HCT116 (cell line): ENCODE measurements at regions not wholly inside any gene's neighbourhood (a gene's known extent, or its start where the extent isn't known, plus 50 kb on each side); places are given as distances from the start of the nearest gene placed in this dataset.

Source experiments
- ATAC-seq: fragments of 200-7000 bp; cut with Tn5 transposase; 2 replicates; pipeline ENCODE4 v1.9.1; 2020; ENCODE audit warnings: mild to moderate bottlenecking, moderate library complexity
- BruUV-seq: library from RNA; stranded (reverse); fragments of 400-500 nt; replicated peaks from 2 replicates; lab custom pipeline; 2021; lab: Mats Ljungman, UMichigan
- CTCF ChIA-PET: fragments of 300-600 bp; sonication (Branson Sonifier 250); formaldehyde crosslinking; loops from one replicate; lab custom pipeline; 2021; ENCODE audit warnings: antibody characterized with exemption; lab: Charles Lee
- POLR2A ChIA-PET: fragments of 300-600, 350-600 bp; sonication (Branson Sonifier 250); formaldehyde crosslinking; loops from one replicate; lab custom pipeline; 2021; ENCODE audit warnings: antibody characterized with exemption; lab: Charles Lee
- RAD21 ChIA-PET, 2 experiments: fragments of 300-600 bp; sonication (Branson Sonifier 250); formaldehyde crosslinking; loops; one replicate each; lab custom pipeline; 2023; ENCODE audit warnings: low total read pairs in 2 of 2; ENCODE audit not compliant: uncharacterized antibody in 2 of 2, unreplicated experiment in 2 of 2, low non-redundant PET in 1 of 2; lab: Charles Lee
- DNase-seq: peaks from one replicate; pipeline ENCODE4 v3.0.0-alpha.2; 2010; ENCODE audit warnings: low read depth, low spot score
- H2AFZ ChIP-seq: fragments of 200-600 bp; shearing (Covaris generic), sonication (generic); 2 replicates; pipeline ENCODE4 v1.6.1; 2017; ENCODE audit warnings: low read depth, mixed run types, mixed read lengths, antibody characterized with exemption, low read length; ENCODE audit not compliant: poor library complexity, severe bottlenecking
- H3K27ac ChIP-seq: 2 replicates; pipeline ENCODE4 v1.5.1; 2012; ENCODE audit warnings: low read depth, low read length
- H3K27me3 ChIP-seq: fragments of 200-600 bp; sonication (generic); 2 replicates; pipeline ENCODE4 v1.6.1; 2016; ENCODE audit warnings: mixed run types, low read length, mixed read lengths; ENCODE audit not compliant: insufficient read depth
- H3K36me3 ChIP-seq, 2 experiments: fragments of 200-500 bp in 1 of 2; fragments of 200-600 bp in 1 of 2; sonication (Bioruptor generic) in 1 of 2; sonication (generic) in 1 of 2; 2 replicates each; pipeline versions ENCODE4 v1.5.1 to v1.6.1; 2014 to 2016; ENCODE audit warnings: low read length in 2 of 2, inconsistent platforms in 1 of 2, mixed read lengths in 1 of 2, mixed run types in 1 of 2; ENCODE audit not compliant: insufficient read depth in 2 of 2, control insufficient read depth in 1 of 2
- H3K4me1 ChIP-seq, 2 experiments: fragments of 200-600 bp in 1 of 2; sonication (generic) in 1 of 2; 2 replicates each; pipeline versions ENCODE4 v1.5.1 to v1.6.1; 2012 to 2017; ENCODE audit warnings: low read length in 2 of 2, inconsistent platforms in 1 of 2, mild to moderate bottlenecking in 1 of 2, mixed read lengths in 1 of 2, mixed run types in 1 of 2, moderate library complexity in 1 of 2; ENCODE audit not compliant: insufficient read depth in 2 of 2, control insufficient read depth in 1 of 2
- H3K4me2 ChIP-seq: fragments of 200-600 bp; sonication (generic); 2 replicates; pipeline ENCODE4 v1.6.1; 2017; ENCODE audit warnings: mixed run types, low read length, mixed read lengths
- H3K4me3 ChIP-seq, 2 experiments: fragments of 200-600 bp in 1 of 2; sonication (generic) in 1 of 2; replicated peaks in 1 of 2; 2 replicates each; pipeline ENCODE4 v1.5.1; 2011 to 2016; ENCODE audit warnings: low read length in 2 of 2, control low read depth in 1 of 2, low read depth in 1 of 2, mild to moderate bottlenecking in 1 of 2, mixed read lengths in 1 of 2, mixed run types in 1 of 2
- H3K79me2 ChIP-seq: fragments of 200-600 bp; sonication (generic); 2 replicates; pipeline ENCODE4 v1.6.1; 2017; ENCODE audit warnings: mild to moderate bottlenecking, mixed run types, low read length, moderate library complexity, mixed read lengths; ENCODE audit not compliant: insufficient read depth
- H3K9ac ChIP-seq: fragments of 200-600 bp; sonication (generic); 2 replicates; pipeline ENCODE4 v1.6.1; 2016; ENCODE audit warnings: low read length, mixed read lengths
- H3K9me2 ChIP-seq: fragments of 200-600 bp; sonication (generic), shearing (Covaris generic); 2 replicates; pipeline ENCODE4 v1.6.1; 2017; ENCODE audit warnings: mixed run types, mild to moderate bottlenecking, moderate library complexity; ENCODE audit not compliant: insufficient read depth
- H3K9me3 ChIP-seq, 2 experiments: fragments of 200-500 bp in 1 of 2; fragments of 200-600 bp in 1 of 2; sonication (Bioruptor generic) in 1 of 2; sonication (generic) in 1 of 2; 2 replicates each; pipeline ENCODE4 v1.6.1; 2014 to 2017; ENCODE audit warnings: low read length in 2 of 2, mixed read lengths in 2 of 2, inconsistent platforms in 1 of 2, low read depth in 1 of 2, mild to moderate bottlenecking in 1 of 2, mixed run types in 1 of 2, moderate library complexity in 1 of 2; ENCODE audit not compliant: control insufficient read depth in 1 of 2, insufficient read depth in 1 of 2
- H4K20me1 ChIP-seq: fragments of 200-600 bp; sonication (generic), shearing (Covaris generic); 2 replicates; pipeline ENCODE4 v1.6.1; 2017; ENCODE audit warnings: mixed run types, mild to moderate bottlenecking, moderate library complexity; ENCODE audit not compliant: insufficient read depth
- CBX3 ChIP-seq: IDR thresholded peaks from 2 replicates; pipeline ENCODE4 v1.6.1; 2012; ENCODE audit warnings: low read depth
- ELF1 ChIP-seq: IDR thresholded peaks from 2 replicates; pipeline ENCODE4 v1.6.1; 2012; ENCODE audit warnings: low read depth, borderline replicate concordance
- MAX ChIP-seq: IDR thresholded peaks from 2 replicates; pipeline ENCODE4 v1.6.1; 2012
- POLR2A ChIP-seq: IDR thresholded peaks from 2 replicates; pipeline ENCODE4 v1.7.0; 2011; ENCODE audit warnings: borderline replicate concordance; ENCODE audit not compliant: insufficient read depth, insufficient read length; ENCODE audit errors: extremely low read depth
- POLR2AphosphoS5 ChIP-seq: IDR thresholded peaks from 2 replicates; pipeline ENCODE4 v1.6.1; 2011; ENCODE audit warnings: mild to moderate bottlenecking, low read depth, low read length, moderate library complexity
- RAD21 ChIP-seq: IDR thresholded peaks from 2 replicates; pipeline ENCODE4 v1.6.1; 2012; ENCODE audit warnings: low read depth, mild to moderate bottlenecking
- SIN3A ChIP-seq: IDR thresholded peaks from 2 replicates; pipeline ENCODE4 v1.6.1; 2012; ENCODE audit warnings: low read depth
- SRF ChIP-seq: IDR thresholded peaks from 2 replicates; pipeline ENCODE4 v1.6.1; 2012; ENCODE audit warnings: low read depth
- TCF7L2 ChIP-seq: IDR thresholded peaks from 2 replicates; pipeline ENCODE4 v1.7.0; 2011; ENCODE audit warnings: borderline replicate concordance, inconsistent platforms; ENCODE audit not compliant: insufficient read depth, insufficient read length; ENCODE audit errors: extremely low read depth
- ZBTB33 ChIP-seq: IDR thresholded peaks from 2 replicates; pipeline ENCODE4 v1.6.1; 2011; ENCODE audit warnings: mild to moderate bottlenecking, low read length, moderate library complexity; ENCODE audit not compliant: insufficient replicate concordance; ENCODE audit errors: extremely low read depth
- intact Hi-C: fragments of 100-400 bp; cut with micrococcal nuclease; formaldehyde crosslinking; loops from 2 replicates; pipeline ENCODE4 v1.10.0; 2022
- TF ChIP-seq, protein P1 (sequence below): IDR thresholded peaks from 2 replicates; pipeline ENCODE4 v1.6.1; 2012; ENCODE audit warnings: low read depth

- POLR2A ChIA-PET: no interaction called here
- Histone ChIP-seq H2AFZ (no peak overlapping the region), H3K36me3 (no peaks in the 10 kb centered on the region), H3K4me1 (no peaks in the 10 kb centered on the region), H3K9me2 (no peaks in the 10 kb centered on the region), H3K27me3 (no peaks in the 10 kb centered on the region), H3K9ac (no peak overlapping the region), H3K79me2 (no peaks in the 10 kb centered on the region), H4K20me1 (no peaks in the 10 kb centered on the region), H3K4me2 (no peak overlapping the region), H3K27ac (no peak overlapping the region), H3K4me3 (no peak overlapping the region), H3K9me3 (no peaks in the 10 kb centered on the region)
- CTCF ChIA-PET: no interaction called here
- DNase-seq (no peak), ATAC-seq (no peak)
- RAD21 ChIA-PET: no interaction called here
- no TSS peak for BruUV-seq
- TF ChIP-seq SIN3A (no peak), RAD21 (no peak), ZBTB33 (no peak), MAX (no peak), ELF1 (no peak), CBX3 (no peak), SRF (no peak), POLR2AphosphoS5 (no peak), TCF7L2 (no peak), POLR2A (no peak)
- TF ChIP-seq, protein P1, sequence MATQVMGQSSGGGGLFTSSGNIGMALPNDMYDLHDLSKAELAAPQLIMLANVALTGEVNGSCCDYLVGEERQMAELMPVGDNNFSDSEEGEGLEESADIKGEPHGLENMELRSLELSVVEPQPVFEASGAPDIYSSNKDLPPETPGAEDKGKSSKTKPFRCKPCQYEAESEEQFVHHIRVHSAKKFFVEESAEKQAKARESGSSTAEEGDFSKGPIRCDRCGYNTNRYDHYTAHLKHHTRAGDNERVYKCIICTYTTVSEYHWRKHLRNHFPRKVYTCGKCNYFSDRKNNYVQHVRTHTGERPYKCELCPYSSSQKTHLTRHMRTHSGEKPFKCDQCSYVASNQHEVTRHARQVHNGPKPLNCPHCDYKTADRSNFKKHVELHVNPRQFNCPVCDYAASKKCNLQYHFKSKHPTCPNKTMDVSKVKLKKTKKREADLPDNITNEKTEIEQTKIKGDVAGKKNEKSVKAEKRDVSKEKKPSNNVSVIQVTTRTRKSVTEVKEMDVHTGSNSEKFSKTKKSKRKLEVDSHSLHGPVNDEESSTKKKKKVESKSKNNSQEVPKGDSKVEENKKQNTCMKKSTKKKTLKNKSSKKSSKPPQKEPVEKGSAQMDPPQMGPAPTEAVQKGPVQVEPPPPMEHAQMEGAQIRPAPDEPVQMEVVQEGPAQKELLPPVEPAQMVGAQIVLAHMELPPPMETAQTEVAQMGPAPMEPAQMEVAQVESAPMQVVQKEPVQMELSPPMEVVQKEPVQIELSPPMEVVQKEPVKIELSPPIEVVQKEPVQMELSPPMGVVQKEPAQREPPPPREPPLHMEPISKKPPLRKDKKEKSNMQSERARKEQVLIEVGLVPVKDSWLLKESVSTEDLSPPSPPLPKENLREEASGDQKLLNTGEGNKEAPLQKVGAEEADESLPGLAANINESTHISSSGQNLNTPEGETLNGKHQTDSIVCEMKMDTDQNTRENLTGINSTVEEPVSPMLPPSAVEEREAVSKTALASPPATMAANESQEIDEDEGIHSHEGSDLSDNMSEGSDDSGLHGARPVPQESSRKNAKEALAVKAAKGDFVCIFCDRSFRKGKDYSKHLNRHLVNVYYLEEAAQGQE: no peak
- intact Hi-C loops: no loop called here
These were observed 270.1 kb upstream of the INTU start for GRCh38 chr4:127362686-127363085.
